ENCODE measurements at regions not wholly inside any gene's neighbourhood (a gene's known extent, or its start where the extent isn't known, plus 50 kb on each side); places are given as distances from the start of the nearest gene placed in this dataset.

DNA sequence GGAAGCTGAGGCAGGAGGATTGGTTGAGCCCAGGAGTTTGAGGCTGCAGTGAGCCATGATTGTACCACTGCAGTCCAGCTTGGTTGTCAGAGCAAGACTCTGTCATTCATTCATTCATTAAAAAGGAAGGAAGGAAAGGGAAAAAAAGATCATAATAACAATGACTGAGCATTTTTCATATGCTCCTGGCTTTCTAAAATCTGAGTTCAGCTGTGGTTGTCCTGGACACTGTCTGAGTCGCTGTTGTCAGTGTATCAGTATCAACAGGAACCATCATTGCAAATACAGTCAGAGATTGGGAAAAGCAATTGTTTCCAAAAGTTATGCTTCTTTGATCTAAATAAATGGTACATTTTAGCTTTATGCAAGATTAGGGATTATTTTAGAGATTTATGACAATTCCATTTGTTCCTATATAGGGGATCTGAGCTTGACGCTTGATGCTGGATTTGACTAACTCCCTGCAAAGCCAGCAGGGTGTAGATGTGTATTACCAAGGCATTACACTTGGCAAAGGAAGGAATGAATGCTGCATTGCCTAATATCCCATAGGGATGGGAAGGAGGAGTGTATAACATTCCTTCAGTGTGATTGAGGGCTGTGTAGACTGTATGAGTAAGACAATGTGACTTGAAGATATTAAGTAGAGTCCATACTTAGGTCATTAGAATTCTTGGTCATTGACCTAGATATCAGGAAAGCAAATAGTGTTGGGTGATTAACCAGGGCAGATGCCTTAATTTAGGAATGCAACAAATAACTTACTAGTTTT, 100.2 kb downstream of the DISP1 start:
- DNase-seq = peak; percentile 56
- Histone ChIP-seq H3K9ac (ENCODE audit: low read length) (peak overlapping the region; percentile 74), H3K4me3 (ENCODE audit: insufficient read depth in 1 of 2, low read depth in 1 of 2, low read length in 2 of 2) (peak overlapping the region in 1 of 2 experiments; percentile 36), H3K4me2 (ENCODE audit: low read length, poor library complexity, severe bottlenecking) (no peak overlapping the region), H3K79me1 (replicated peaks; ENCODE audit: low read length, poor library complexity, severe bottlenecking) (peaks cover 16% of the 10 kb centered on the region), H2AK5ac (ENCODE audit: low read length, severe bottlenecking) (no peak overlapping the region), H2BK5ac (ENCODE audit: low read depth, low read length, poor library complexity, severe bottlenecking) (no peak overlapping the region), H3K18ac (ENCODE audit: low read depth in 1 of 2, low read length in 2 of 2) (no peak overlapping the region), H4K8ac (ENCODE audit: low read length) (no peak overlapping the region), H3K4me1 (ENCODE audit: control insufficient read depth, insufficient read depth, low read depth, low read length) (no peaks in the 10 kb centered on the region), H3K9me3 (ENCODE audit: control insufficient read depth, low read length) (peaks cover 19% of the 10 kb centered on the region), H2BK120ac (ENCODE audit: low read depth, low read length) (no peak overlapping the region), H3K4ac (ENCODE audit: low read depth in 1 of 2, low read length in 2 of 2) (no peak overlapping the region), H2BK15ac (ENCODE audit: low read depth, poor library complexity, severe bottlenecking) (no peak overlapping the region), H4K91ac (ENCODE audit: low read length) (no peak overlapping the region), H3K27ac (ENCODE audit: low read length, poor library complexity, severe bottlenecking) (no peak overlapping the region), H3K23ac (ENCODE audit: low read length in 2 of 2) (no peak overlapping the region), H3K36me3 (ENCODE audit: control insufficient read depth in 1 of 2, insufficient read depth in 2 of 2, low read depth in 1 of 2, low read length in 2 of 2) (peaks cover 3 to 7% of the 10 kb centered on the region in 2 experiments), H2BK12ac (ENCODE audit: low read length in 2 of 2) (no peak overlapping the region), H2AFZ (ENCODE audit: low read depth, low read length) (no peak overlapping the region), H3K27me3 (ENCODE audit: control insufficient read depth in 1 of 2, insufficient read depth in 1 of 2, low read length in 2 of 2) (no peaks in the 10 kb centered on the region), H3K14ac (ENCODE audit: low read length in 2 of 2) (no peak overlapping the region)
- WGBS = 98% methylated on average over 2 of the region's 2 CpGs

DNA sequence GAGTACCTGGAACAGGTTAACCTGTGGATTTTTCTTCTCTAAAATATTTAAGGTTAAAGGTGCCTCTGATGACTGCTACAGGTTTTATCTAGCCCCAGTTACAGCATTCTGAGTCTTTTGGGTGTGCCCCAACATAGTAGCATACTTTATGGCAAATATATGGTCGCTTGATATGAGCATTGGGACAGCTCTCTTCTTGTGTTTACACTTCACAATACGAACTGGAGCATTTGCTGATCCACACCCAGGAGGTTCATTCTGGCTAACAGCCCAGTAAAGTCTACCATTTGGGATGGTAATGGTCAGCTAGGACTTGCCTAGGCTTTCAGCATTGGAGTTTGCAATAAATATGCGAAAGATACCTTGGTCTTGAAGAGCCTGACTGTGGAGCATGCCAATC, 101.3 kb downstream of the DISP1 start:
- no peak overlapping the region for H3K27ac ChIP-seq (ENCODE audit: low read length, poor library complexity, severe bottlenecking)
- no peak overlapping the region for H3K9ac ChIP-seq (ENCODE audit: low read length)
- peaks cover 16% of the 10 kb centered on the region for H3K79me1 ChIP-seq (replicated peaks; ENCODE audit: low read length, poor library complexity, severe bottlenecking)
- no peak overlapping the region for H2BK12ac ChIP-seq (ENCODE audit: low read length in 2 of 2)
- H3K36me3 ChIP-seq (ENCODE audit: control insufficient read depth in 1 of 2, insufficient read depth in 2 of 2, low read depth in 1 of 2, low read length in 2 of 2) = peaks cover 3 to 7% of the 10 kb centered on the region in 2 experiments
- peak overlapping the region in 1 of 2 experiments; percentile 36 for H3K4me3 ChIP-seq (ENCODE audit: insufficient read depth in 1 of 2, low read depth in 1 of 2, low read length in 2 of 2)
- WGBS = 85% methylated on average over 3 of the region's 3 CpGs
- H3K18ac ChIP-seq (ENCODE audit: low read depth in 1 of 2, low read length in 2 of 2) = no peak overlapping the region
- H2BK120ac ChIP-seq (ENCODE audit: low read depth, low read length) = no peak overlapping the region
- no peak overlapping the region for H2AK5ac ChIP-seq (ENCODE audit: low read length, severe bottlenecking)
- H3K4me2 ChIP-seq (ENCODE audit: low read length, poor library complexity, severe bottlenecking) = no peak overlapping the region
- no peak overlapping the region for H2AFZ ChIP-seq (ENCODE audit: low read depth, low read length)
- no peaks in the 10 kb centered on the region for H3K27me3 ChIP-seq (ENCODE audit: control insufficient read depth in 1 of 2, insufficient read depth in 1 of 2, low read length in 2 of 2)
- no peak overlapping the region for H3K4ac ChIP-seq (ENCODE audit: low read depth in 1 of 2, low read length in 2 of 2)
- no peak overlapping the region for H2BK15ac ChIP-seq (ENCODE audit: low read depth, poor library complexity, severe bottlenecking)
- H4K8ac ChIP-seq (ENCODE audit: low read length) = no peak overlapping the region
- no peak overlapping the region for H3K23ac ChIP-seq (ENCODE audit: low read length in 2 of 2)
- H3K4me1 ChIP-seq (ENCODE audit: control insufficient read depth, insufficient read depth, low read depth, low read length) = no peaks in the 10 kb centered on the region
- DNase-seq = no peak
- H4K91ac ChIP-seq (ENCODE audit: low read length) = no peak overlapping the region
- H3K9me3 ChIP-seq (ENCODE audit: control insufficient read depth, low read length) = peaks cover 19% of the 10 kb centered on the region
- H3K14ac ChIP-seq (ENCODE audit: low read length in 2 of 2) = no peak overlapping the region
- no peak overlapping the region for H2BK5ac ChIP-seq (ENCODE audit: low read depth, low read length, poor library complexity, severe bottlenecking)

DNA sequence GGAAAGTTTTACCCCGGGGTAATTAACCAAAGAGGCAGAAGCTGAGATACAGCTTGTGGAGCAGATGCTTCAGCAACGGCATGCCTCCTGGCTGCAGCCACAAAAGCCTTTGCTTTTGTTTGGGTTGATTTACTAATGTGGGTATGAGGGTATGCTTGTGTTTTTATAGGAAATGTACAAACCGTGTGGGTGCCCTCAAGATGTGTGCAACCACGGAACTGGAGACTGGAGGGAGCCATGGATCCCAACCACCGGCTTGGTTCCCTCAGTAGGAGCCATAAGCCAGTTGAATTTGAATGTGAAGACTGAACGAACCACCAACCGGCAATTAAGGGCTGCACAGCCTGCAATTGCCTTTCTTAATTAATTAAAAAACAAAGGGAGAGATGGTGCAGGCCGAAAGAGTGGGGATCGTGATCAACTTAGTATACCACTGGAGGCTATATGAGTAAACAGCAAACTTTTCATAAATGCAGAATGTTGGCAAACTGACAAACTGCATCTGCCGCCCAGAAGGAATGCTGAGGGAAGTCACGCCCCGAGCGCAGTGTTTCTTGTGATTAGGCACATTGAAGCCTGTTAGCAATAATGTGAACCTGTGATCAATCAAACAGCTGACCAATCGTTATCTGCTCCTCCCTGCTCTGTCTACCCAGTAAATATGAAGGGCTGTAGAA, 104.1 kb downstream of the DISP1 start:
- Histone ChIP-seq H2BK120ac (ENCODE audit: low read depth, low read length) (no peak overlapping the region), H2BK12ac (ENCODE audit: low read length in 2 of 2) (no peak overlapping the region), H3K4me1 (ENCODE audit: control insufficient read depth, insufficient read depth, low read depth, low read length) (no peaks in the 10 kb centered on the region), H2AK5ac (ENCODE audit: low read length, severe bottlenecking) (no peak overlapping the region), H3K18ac (ENCODE audit: low read depth in 1 of 2, low read length in 2 of 2) (no peak overlapping the region), H3K27ac (ENCODE audit: low read length, poor library complexity, severe bottlenecking) (no peak overlapping the region), H3K4me2 (ENCODE audit: low read length, poor library complexity, severe bottlenecking) (no peak overlapping the region), H2BK5ac (ENCODE audit: low read depth, low read length, poor library complexity, severe bottlenecking) (no peak overlapping the region), H3K4me3 (ENCODE audit: insufficient read depth in 1 of 2, low read depth in 1 of 2, low read length in 2 of 2) (peak overlapping the region in 1 of 2 experiments; percentile 19), H3K9ac (ENCODE audit: low read length) (no peak overlapping the region), H3K4ac (ENCODE audit: low read depth in 1 of 2, low read length in 2 of 2) (no peak overlapping the region), H3K27me3 (ENCODE audit: control insufficient read depth in 1 of 2, insufficient read depth in 1 of 2, low read length in 2 of 2) (no peaks in the 10 kb centered on the region), H4K91ac (ENCODE audit: low read length) (no peak overlapping the region), H3K14ac (ENCODE audit: low read length in 2 of 2) (no peak overlapping the region), H2AFZ (ENCODE audit: low read depth, low read length) (no peak overlapping the region), H4K8ac (ENCODE audit: low read length) (no peak overlapping the region), H3K79me1 (replicated peaks; ENCODE audit: low read length, poor library complexity, severe bottlenecking) (peaks cover 18% of the 10 kb centered on the region), H2BK15ac (ENCODE audit: low read depth, poor library complexity, severe bottlenecking) (no peak overlapping the region), H3K9me3 (ENCODE audit: control insufficient read depth, low read length) (peaks cover 19% of the 10 kb centered on the region), H3K23ac (ENCODE audit: low read length in 2 of 2) (no peak overlapping the region), H3K36me3 (ENCODE audit: control insufficient read depth in 1 of 2, insufficient read depth in 2 of 2, low read depth in 1 of 2, low read length in 2 of 2) (peaks cover 3 to 7% of the 10 kb centered on the region in 2 experiments)
- WGBS = 96% methylated on average over 14 of the region's 14 CpGs
- DNase-seq = no peak

DNA sequence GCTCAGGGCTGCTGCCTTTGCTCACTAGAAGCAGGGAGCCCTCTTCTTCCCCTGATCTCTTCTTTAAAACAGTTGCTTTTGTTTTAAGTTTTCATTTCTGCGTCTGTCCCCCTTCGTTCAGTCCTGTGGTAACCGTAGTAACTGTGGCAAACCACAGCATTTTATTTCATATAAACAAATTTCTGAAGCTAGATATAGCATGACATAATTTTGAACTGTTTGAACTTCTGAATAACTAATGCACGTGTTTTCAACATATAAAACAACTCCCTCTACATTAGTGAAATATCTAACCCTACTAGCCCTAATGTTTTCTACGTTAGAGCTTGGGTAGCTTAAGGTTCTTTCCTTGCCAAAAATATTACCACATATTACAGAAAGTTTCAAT, 104.6 kb downstream of the DISP1 start:
- H3K79me1 ChIP-seq (replicated peaks; ENCODE audit: low read length, poor library complexity, severe bottlenecking) = peaks cover 18% of the 10 kb centered on the region
- no peak overlapping the region for H2BK15ac ChIP-seq (ENCODE audit: low read depth, poor library complexity, severe bottlenecking)
- WGBS = 60% methylated on average over 3 of the region's 5 CpGs
- peak; percentile 36 for DNase-seq
- H3K4me3 ChIP-seq (ENCODE audit: insufficient read depth in 1 of 2, low read depth in 1 of 2, low read length in 2 of 2) = peak overlapping the region in 1 of 2 experiments; percentile 19
- H2BK12ac ChIP-seq (ENCODE audit: low read length in 2 of 2) = no peak overlapping the region
- H3K23ac ChIP-seq (ENCODE audit: low read length in 2 of 2) = no peak overlapping the region
- no peak overlapping the region for H2BK5ac ChIP-seq (ENCODE audit: low read depth, low read length, poor library complexity, severe bottlenecking)
- no peaks in the 10 kb centered on the region for H3K27me3 ChIP-seq (ENCODE audit: control insufficient read depth in 1 of 2, insufficient read depth in 1 of 2, low read length in 2 of 2)
- no peak overlapping the region for H3K18ac ChIP-seq (ENCODE audit: low read depth in 1 of 2, low read length in 2 of 2)
- no peak overlapping the region for H3K9ac ChIP-seq (ENCODE audit: low read length)
- H3K9me3 ChIP-seq (ENCODE audit: control insufficient read depth, low read length) = peaks cover 19% of the 10 kb centered on the region
- H3K14ac ChIP-seq (ENCODE audit: low read length in 2 of 2) = no peak overlapping the region
- H3K36me3 ChIP-seq (ENCODE audit: control insufficient read depth in 1 of 2, insufficient read depth in 2 of 2, low read depth in 1 of 2, low read length in 2 of 2) = peaks cover 3 to 7% of the 10 kb centered on the region in 2 experiments
- no peak overlapping the region for H2AK5ac ChIP-seq (ENCODE audit: low read length, severe bottlenecking)
- no peak overlapping the region for H2AFZ ChIP-seq (ENCODE audit: low read depth, low read length)
- H3K27ac ChIP-seq (ENCODE audit: low read length, poor library complexity, severe bottlenecking) = no peak overlapping the region
- no peak overlapping the region for H2BK120ac ChIP-seq (ENCODE audit: low read depth, low read length)
- H4K8ac ChIP-seq (ENCODE audit: low read length) = no peak overlapping the region
- no peaks in the 10 kb centered on the region for H3K4me1 ChIP-seq (ENCODE audit: control insufficient read depth, insufficient read depth, low read depth, low read length)
- no peak overlapping the region for H4K91ac ChIP-seq (ENCODE audit: low read length)
- H3K4me2 ChIP-seq (ENCODE audit: low read length, poor library complexity, severe bottlenecking) = no peak overlapping the region
- no peak overlapping the region for H3K4ac ChIP-seq (ENCODE audit: low read depth in 1 of 2, low read length in 2 of 2)

Data from mesenchymal stem cell (in vitro differentiated cells and primary cell).